ENCODE measurements at regions not wholly inside any gene's neighbourhood (a gene's known extent, or its start where the extent isn't known, plus 50 kb on each side); places are given as distances from the start of the nearest gene placed in this dataset.

- no peaks in the 10 kb centered on the region for H3K79me2 ChIP-seq (ENCODE audit: control insufficient read depth, insufficient read depth, low read length)
- TF ChIP-seq FOS (IDR thresholded peaks at IDR 0.05; ENCODE audit: borderline replicate concordance, insufficient read depth, low read length) (no peak), JUN (IDR thresholded peaks at IDR 0.05; ENCODE audit: borderline replicate concordance, insufficient read depth, insufficient read length, low read depth) (no peak), MYC (IDR thresholded peaks at IDR 0.05; ENCODE audit: low read depth, low read length) (no peak), GATA2 (IDR thresholded peaks at IDR 0.05; ENCODE audit: insufficient read depth, insufficient read length, low read depth, low read length) (no peak), POLR2AphosphoS5 (IDR thresholded peaks at IDR 0.05; ENCODE audit: insufficient read depth, low read depth, low read length) (no peak), EZH2 (IDR thresholded peaks at IDR 0.05; ENCODE audit: borderline replicate concordance, low read depth, low read length, severe bottlenecking) (no peak), POLR2A (IDR thresholded peaks at IDR 0.05; ENCODE audit: low read depth, low read length) (no peak), MAX (IDR thresholded peaks at IDR 0.05; ENCODE audit: insufficient read depth, insufficient read length) (no peak), CTCF (IDR thresholded peaks at IDR 0.05; ENCODE audit: extremely low read depth in 1 of 2, insufficient read depth in 1 of 2, low read depth in 1 of 2, low read length in 2 of 2) (no peak)
- no peak overlapping the region for H3K9ac ChIP-seq (replicated peaks; ENCODE audit: extremely low read depth, insufficient read depth, low read length)
- ChIA-PET CTCF (no interaction called here), POLR2A (no interaction called here)
- no peak overlapping the region for H3K27ac ChIP-seq (ENCODE audit: insufficient read depth, low read depth, low read length)
- peaks cover 3% of the 10 kb centered on the region for H3K4me1 ChIP-seq (ENCODE audit: control insufficient read depth, extremely low read depth, insufficient read depth, low read length)
- no peaks in the 10 kb centered on the region for H3K27me3 ChIP-seq (ENCODE audit: control insufficient read depth in 2 of 2, insufficient read depth in 2 of 2, low read length in 2 of 2)
- H4K20me1 ChIP-seq (replicated peaks; ENCODE audit: control insufficient read depth, extremely low read depth, insufficient read depth, low read length): no peaks in the 10 kb centered on the region
- H2AFZ ChIP-seq (ENCODE audit: low read depth, low read length): no peak overlapping the region
- no peaks in the 10 kb centered on the region for H3K9me1 ChIP-seq (replicated peaks; ENCODE audit: control insufficient read depth, extremely low read depth, insufficient read depth, low read length)
- H3K4me2 ChIP-seq (ENCODE audit: insufficient read depth, low read length): no peak overlapping the region
- no TSS peak for BruUV-seq (replicated peaks)
- H3K36me3 ChIP-seq (ENCODE audit: control insufficient read depth in 2 of 2, extremely low read depth in 1 of 2, insufficient read depth in 2 of 2, low read length in 2 of 2): no peaks in the 10 kb centered on the region
- no peaks in the 10 kb centered on the region for H3K9me3 ChIP-seq (replicated peaks; ENCODE audit: control insufficient read depth, insufficient read depth, low read length)
- intact Hi-C loops (cut with micrococcal nuclease) (no loop called here), dilution Hi-C loops (cut with MboI; ENCODE audit: extremely low pct_ligation_motif_present, low sequenced_read_pairs) (no loop called here)
- DNase-seq (ENCODE audit: low read depth, low spot score): no peak
- no peak overlapping the region for H3K4me3 ChIP-seq (replicated peaks in 1 of 3; ENCODE audit: insufficient read depth in 1 of 3, low read depth in 1 of 3, low read length in 3 of 3)
- no peak for FAIRE-seq
These were observed 472.8 kb downstream of the NUF2 start for GRCh38 chr1:163794551-163794950.
